Astrocyte of the cerebellum (primary cell): ENCODE measurements at regions not wholly inside any gene's neighbourhood (a gene's known extent, or its start where the extent isn't known, plus 50 kb on each side); places are given as distances from the start of the nearest gene placed in this dataset.

Experiments
- DNase-seq: peaks from one replicate; pipeline ENCODE4 v3.0.0-alpha.2; 2011; ENCODE audit warnings: low read depth
- H3K4me3 ChIP-seq: 2 replicates; pipeline ENCODE4 v1.5.1; 2011; ENCODE audit warnings: mild to moderate bottlenecking, low read depth, low read length, moderate library complexity
- in situ Hi-C: cut with HindIII; loops from 2 replicates; pipeline ENCODE4 v1.10.0; 2017; ENCODE audit warnings: low sequenced_read_pairs
- TF ChIP-seq, protein P1 (sequence below): IDR thresholded peaks from 2 replicates; pipeline ENCODE4 v1.5.1; 2012; ENCODE audit warnings: low read length, low read depth, moderate library complexity, mild to moderate bottlenecking; ENCODE audit errors: missing control alignments

- DNase-seq = no peak
- no peak overlapping the region for H3K4me3 ChIP-seq
- in situ Hi-C loops = loop anchor here (25.0 kb wide), 1 partner anchor 1407 kb away; no protein-coding TSS in a partner anchor
- TF ChIP-seq, protein P1, sequence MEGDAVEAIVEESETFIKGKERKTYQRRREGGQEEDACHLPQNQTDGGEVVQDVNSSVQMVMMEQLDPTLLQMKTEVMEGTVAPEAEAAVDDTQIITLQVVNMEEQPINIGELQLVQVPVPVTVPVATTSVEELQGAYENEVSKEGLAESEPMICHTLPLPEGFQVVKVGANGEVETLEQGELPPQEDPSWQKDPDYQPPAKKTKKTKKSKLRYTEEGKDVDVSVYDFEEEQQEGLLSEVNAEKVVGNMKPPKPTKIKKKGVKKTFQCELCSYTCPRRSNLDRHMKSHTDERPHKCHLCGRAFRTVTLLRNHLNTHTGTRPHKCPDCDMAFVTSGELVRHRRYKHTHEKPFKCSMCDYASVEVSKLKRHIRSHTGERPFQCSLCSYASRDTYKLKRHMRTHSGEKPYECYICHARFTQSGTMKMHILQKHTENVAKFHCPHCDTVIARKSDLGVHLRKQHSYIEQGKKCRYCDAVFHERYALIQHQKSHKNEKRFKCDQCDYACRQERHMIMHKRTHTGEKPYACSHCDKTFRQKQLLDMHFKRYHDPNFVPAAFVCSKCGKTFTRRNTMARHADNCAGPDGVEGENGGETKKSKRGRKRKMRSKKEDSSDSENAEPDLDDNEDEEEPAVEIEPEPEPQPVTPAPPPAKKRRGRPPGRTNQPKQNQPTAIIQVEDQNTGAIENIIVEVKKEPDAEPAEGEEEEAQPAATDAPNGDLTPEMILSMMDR = no peak
Measured at GRCh38 chr10:9294132-9294663, 1239.7 kb downstream of the GATA3 start.

- H3K4me3 ChIP-seq = no peak overlapping the region
- DNase-seq = no peak
- TF ChIP-seq, protein P1 = no peak
- in situ Hi-C loops = loop anchor here (25.0 kb wide), 1 partner anchor 1408 kb away; no protein-coding TSS in a partner anchor
Measured at GRCh38 chr10:9294865-9295264, 1240.4 kb downstream of the GATA3 start.

- TF ChIP-seq, protein P1 = no peak
Measured at GRCh38 chr10:9296190-9296589, 1241.7 kb downstream of the GATA3 start.

DNA sequence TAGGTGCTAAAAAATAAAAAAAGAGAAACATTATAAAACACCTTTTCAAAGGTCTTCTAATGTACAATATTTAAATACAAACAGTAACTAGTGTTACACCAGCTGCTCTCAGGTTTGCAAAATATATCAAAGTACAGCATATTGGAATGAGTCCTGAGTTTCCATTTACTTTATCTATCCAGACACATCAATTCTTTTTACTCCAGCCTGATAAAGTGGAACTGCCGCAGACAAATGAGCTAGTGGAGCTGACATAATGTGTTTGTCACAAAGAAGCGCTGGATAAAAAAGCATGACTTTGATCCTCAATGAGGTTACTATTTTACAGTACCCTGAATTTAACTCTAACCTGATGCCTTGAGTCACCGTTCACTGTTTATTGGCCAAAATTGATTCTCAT is 1243.1 kb downstream of the GATA3 start:
- H3K4me3 ChIP-seq = no peak overlapping the region
- TF ChIP-seq, protein P1 = no peak
- no peak for DNase-seq
- in situ Hi-C loops = loop anchor here (25.0 kb wide), 1 partner anchor 1410 kb away; no protein-coding TSS in a partner anchor

More at GRCh38 chr10:9296190-9296589, 1241.7 kb downstream of the GATA3 start:
- no peak overlapping the region for H3K4me3 ChIP-seq
- DNase-seq = no peak
- in situ Hi-C loops = loop anchor here (25.0 kb wide), 1 partner anchor 1409 kb away; no protein-coding TSS in a partner anchor

- no peak overlapping the region for H3K4me3 ChIP-seq
- no peak for DNase-seq
- in situ Hi-C loops = loop anchor here (25.0 kb wide), 1 partner anchor 1413 kb away; no protein-coding TSS in a partner anchor
- TF ChIP-seq, protein P1 = no peak
Measured at GRCh38 chr10:9299966-9300365, 1245.5 kb downstream of the GATA3 start.

GRCh38 chr10:9301148-9301547 is 1246.7 kb downstream of the GATA3 start:
- in situ Hi-C loops = no loop called here
- no peak overlapping the region for H3K4me3 ChIP-seq
- TF ChIP-seq, protein P1 = peak; percentile 29
- DNase-seq = no peak
